Neuronal stem cell (in vitro differentiated cells): ENCODE measurements at regions not wholly inside any gene's neighbourhood (a gene's known extent, or its start where the extent isn't known, plus 50 kb on each side); places are given as distances from the start of the nearest gene placed in this dataset.

ENCODE experiments used
- DNase-seq: peaks from one replicate; pipeline ENCODE4 v3.0.0-alpha.2; 2013; ENCODE audit warnings: low spot score
- H2AFZ ChIP-seq: one replicate; pipeline ENCODE4 v1.6.1; 2013; ENCODE audit warnings: mild to moderate bottlenecking, low read length, inconsistent platforms
- H2AK5ac ChIP-seq: 2 replicates; pipeline ENCODE4 v1.6.1; 2013; ENCODE audit warnings: low read depth, mild to moderate bottlenecking, inconsistent platforms, low read length, moderate library complexity, mixed read lengths
- H2BK120ac ChIP-seq: 2 replicates; pipeline ENCODE4 v1.6.1; 2013; ENCODE audit warnings: low read depth, mild to moderate bottlenecking, inconsistent platforms, low read length, moderate library complexity, mixed read lengths
- H2BK12ac ChIP-seq: one replicate; pipeline ENCODE4 v1.6.1; 2013; ENCODE audit warnings: low read length, inconsistent platforms
- H2BK15ac ChIP-seq: 2 replicates; pipeline ENCODE4 v1.6.1; 2013; ENCODE audit warnings: mild to moderate bottlenecking, low read length, inconsistent platforms, mixed read lengths
- H2BK5ac ChIP-seq: one replicate; pipeline ENCODE4 v1.6.1; 2013; ENCODE audit warnings: inconsistent platforms, mild to moderate bottlenecking, low read length, moderate library complexity
- H3K14ac ChIP-seq: one replicate; pipeline ENCODE4 v1.6.1; 2013; ENCODE audit warnings: low read length, inconsistent platforms
- H3K18ac ChIP-seq: 2 replicates; pipeline ENCODE4 v1.6.1; 2013; ENCODE audit warnings: low read length, inconsistent platforms
- H3K23ac ChIP-seq: 2 replicates; pipeline ENCODE4 v1.6.1; 2013; ENCODE audit warnings: low read depth, mild to moderate bottlenecking, mixed read lengths, low read length, inconsistent platforms; ENCODE audit not compliant: poor library complexity
- H3K27ac ChIP-seq: replicated peaks from 3 replicates; pipeline ENCODE4 v1.5.1; 2013; ENCODE audit warnings: low read length, inconsistent platforms
- H3K27me3 ChIP-seq, 3 experiments: 2 replicates each; pipeline ENCODE4 v1.6.1; 2013; ENCODE audit warnings: low read length in 3 of 3, mild to moderate bottlenecking in 2 of 3, inconsistent platforms in 1 of 3, low read depth in 1 of 3, mixed read lengths in 1 of 3, moderate library complexity in 1 of 3; ENCODE audit not compliant: control insufficient read depth in 3 of 3, insufficient read depth in 3 of 3
- H3K36me3 ChIP-seq, 2 donors: replicated peaks in 1 of 2; 2 replicates each; pipeline ENCODE4 v1.6.1; 2013; ENCODE audit warnings: low read length in 2 of 2; ENCODE audit not compliant: control insufficient read depth in 2 of 2, insufficient read depth in 2 of 2
- H3K4ac ChIP-seq: 2 replicates; pipeline ENCODE4 v1.6.1; 2013; ENCODE audit warnings: inconsistent platforms, mild to moderate bottlenecking, low read length, moderate library complexity
- H3K4me1 ChIP-seq, 2 donors: 1 replicate in 1 of 2; 2 replicates in 1 of 2; pipeline ENCODE4 v1.6.1; 2013; ENCODE audit warnings: low read length in 2 of 2, low read depth in 1 of 2; ENCODE audit not compliant: control insufficient read depth in 2 of 2, insufficient read depth in 1 of 2
- H3K4me2 ChIP-seq: one replicate; pipeline ENCODE4 v1.6.1; 2013; ENCODE audit warnings: mild to moderate bottlenecking, low read length, inconsistent platforms; ENCODE audit not compliant: insufficient read depth, poor library complexity, severe bottlenecking
- H3K4me3 ChIP-seq, 2 donors: 2 replicates each; pipeline ENCODE4 v1.5.1; 2013; ENCODE audit warnings: low read length in 2 of 2, mild to moderate bottlenecking in 2 of 2, inconsistent platforms in 1 of 2, moderate library complexity in 1 of 2
- H3K79me1 ChIP-seq: one replicate; pipeline ENCODE4 v1.6.1; 2013; ENCODE audit warnings: low read depth, mild to moderate bottlenecking, inconsistent platforms, low read length, moderate library complexity
- H3K9ac ChIP-seq: one replicate; pipeline ENCODE4 v1.6.1; 2013; ENCODE audit warnings: mild to moderate bottlenecking, low read depth, low read length, inconsistent platforms; ENCODE audit not compliant: poor library complexity
- H3K9me3 ChIP-seq, 2 donors: replicated peaks in 1 of 2; 2 replicates each; pipeline versions ENCODE3 to v1.6.1; 2013; ENCODE audit warnings: low read length in 2 of 2, mild to moderate bottlenecking in 2 of 2, inconsistent platforms in 1 of 2, low read depth in 1 of 2, mixed read lengths in 1 of 2, moderate library complexity in 1 of 2; ENCODE audit not compliant: control insufficient read depth in 2 of 2, insufficient read depth in 1 of 2
- H4K8ac ChIP-seq: one replicate; pipeline ENCODE4 v1.6.1; 2013; ENCODE audit warnings: low read depth, mild to moderate bottlenecking, inconsistent platforms, low read length, moderate library complexity
- H4K91ac ChIP-seq: one replicate; pipeline ENCODE4 v1.6.1; 2013; ENCODE audit warnings: low read length, low read depth, mild to moderate bottlenecking, inconsistent platforms; ENCODE audit not compliant: poor library complexity
- WGBS, 2 donors: extraction: QIAGEN DNeasy Blood & Tissue Kit; methylation state at CpG; one replicate each; pipeline ENCODE4 v1.1.7; 2013; ENCODE audit warnings: missing lambda C conversion rate in 2 of 2, mixed read lengths in 1 of 2; ENCODE audit not compliant: insufficient read length in 2 of 2, insufficient replicate concordance in 1 of 2; ENCODE audit errors: extremely low coverage in 2 of 2; 5-methylcytosine and 5-hydroxymethylcytosine counted together

DNA sequence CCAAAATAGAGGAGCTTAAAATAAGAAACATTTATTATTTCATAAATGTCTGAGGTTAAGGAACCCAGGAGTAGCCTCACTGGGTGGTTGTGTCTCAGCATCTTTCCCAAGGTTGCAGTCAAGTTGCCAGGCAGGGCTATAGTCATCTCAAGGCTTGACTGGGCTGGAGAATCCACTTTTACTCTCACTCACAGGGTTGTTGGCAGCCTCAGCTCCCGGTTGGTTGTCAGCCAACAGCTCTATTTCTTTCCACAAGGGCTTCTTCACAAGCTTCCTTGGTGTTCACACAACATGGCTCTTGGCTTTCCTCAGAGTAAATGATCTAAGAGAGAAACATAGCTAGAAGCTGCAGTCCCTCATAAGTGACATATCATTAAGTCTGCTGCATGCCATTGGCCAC lies 55.6 kb upstream of the TEX51 start:
- no peak overlapping the region for H3K18ac ChIP-seq
- H3K4me1 ChIP-seq: peaks cover 0 to 2% of the 10 kb centered on the region in 2 donors
- no peak overlapping the region for H3K4ac ChIP-seq
- DNase-seq: no peak
- no peak overlapping the region for H4K8ac ChIP-seq
- H3K23ac ChIP-seq: no peak overlapping the region
- H2AFZ ChIP-seq: no peak overlapping the region
- H3K27me3 ChIP-seq: no peaks in the 10 kb centered on the region
- no peak overlapping the region for H2BK15ac ChIP-seq
- no peaks in the 10 kb centered on the region for H3K36me3 ChIP-seq
- H3K14ac ChIP-seq: no peak overlapping the region
- no peak overlapping the region for H2AK5ac ChIP-seq
- no peak overlapping the region for H2BK120ac ChIP-seq
- no peak overlapping the region for H2BK12ac ChIP-seq
- no peaks in the 10 kb centered on the region for H3K79me1 ChIP-seq
- H3K9me3 ChIP-seq: no peaks in the 10 kb centered on the region
- H3K27ac ChIP-seq: no peak overlapping the region
- H3K9ac ChIP-seq: no peak overlapping the region
- no peak overlapping the region for H4K91ac ChIP-seq
- H2BK5ac ChIP-seq: no peak overlapping the region
- no peak overlapping the region for H3K4me2 ChIP-seq
- no peak overlapping the region for H3K4me3 ChIP-seq
- no CpG with 5 or more reads among the region's 1 CpG for WGBS, 2 donors

DNA sequence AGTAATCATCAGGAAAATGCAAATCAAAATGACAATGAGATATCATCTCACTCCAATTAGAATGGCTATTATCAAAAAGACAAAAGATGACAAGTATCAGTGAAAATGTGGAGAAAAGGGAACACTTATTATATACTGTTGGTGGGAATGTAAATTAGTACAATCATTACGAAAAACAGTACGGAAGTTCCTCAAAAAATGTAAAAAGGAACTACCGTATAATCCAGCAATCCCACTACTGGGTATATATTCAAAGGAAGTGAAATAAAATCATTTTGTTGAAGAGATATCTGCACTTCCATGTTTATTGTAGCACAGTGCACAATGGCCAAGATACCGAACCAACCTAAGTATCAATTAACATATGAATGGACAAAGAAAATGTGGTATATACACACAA lies 52.4 kb upstream of the TEX51 start:
- Histone ChIP-seq H3K23ac (no peak overlapping the region), H3K4me2 (no peak overlapping the region), H3K27ac (no peak overlapping the region), H3K4me3 (no peak overlapping the region), H4K8ac (no peak overlapping the region), H3K36me3 (no peaks in the 10 kb centered on the region), H2BK12ac (no peak overlapping the region), H2BK15ac (no peak overlapping the region), H3K4me1 (no peaks in the 10 kb centered on the region), H3K14ac (no peak overlapping the region), H2BK5ac (no peak overlapping the region), H3K79me1 (no peaks in the 10 kb centered on the region), H2AFZ (no peak overlapping the region), H4K91ac (no peak overlapping the region), H2AK5ac (no peak overlapping the region), H3K9ac (no peak overlapping the region), H3K18ac (no peak overlapping the region), H3K9me3 (no peaks in the 10 kb centered on the region), H3K27me3 (no peaks in the 10 kb centered on the region), H3K4ac (no peak overlapping the region), H2BK120ac (no peak overlapping the region)
- WGBS, 2 donors: no CpG with 5 or more reads among the region's 4 CpGs
- DNase-seq: no peak
